Stimulated activated CD4-positive, alpha-beta T cell treated with anti-CD3 and anti-CD28 coated beads, Interleukin-2, amount 100 ng/mL, for 4 hours (primary cell): ENCODE measurements at regions not wholly inside any gene's neighbourhood (a gene's known extent, or its start where the extent isn't known, plus 50 kb on each side); places are given as distances from the start of the nearest gene placed in this dataset.
"Not testable (repeated sequence)": the region's sequence is repeated elsewhere in the genome, so short reads cannot be mapped to it uniquely, and the experiment has no call there.

Experiments
- DNase-seq: peaks from one replicate; pipeline ENCODE4 v3.0.0-alpha.2; 2020; ENCODE audit warnings: low read depth

DNA sequence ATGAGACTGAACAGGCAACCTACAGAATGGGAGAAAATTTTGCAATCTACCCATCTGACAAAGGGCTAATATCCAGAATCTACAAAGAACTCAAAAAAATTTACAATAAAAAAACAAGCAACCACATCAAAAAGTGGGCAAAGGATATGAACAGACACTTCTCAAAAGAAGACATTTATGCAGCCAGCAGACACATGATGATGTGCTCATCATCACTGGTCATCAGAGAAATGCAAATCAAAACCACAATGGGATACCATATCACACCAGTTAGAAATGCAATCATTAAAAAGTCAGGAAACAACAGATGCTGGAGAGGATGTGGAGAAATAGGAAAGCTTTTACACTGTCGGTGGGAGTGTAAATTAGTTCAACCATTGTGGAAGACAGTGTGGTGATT lies 51.7 kb upstream of the PAXBP1 start:
- DNase-seq: not testable (repeated sequence)

DNA sequence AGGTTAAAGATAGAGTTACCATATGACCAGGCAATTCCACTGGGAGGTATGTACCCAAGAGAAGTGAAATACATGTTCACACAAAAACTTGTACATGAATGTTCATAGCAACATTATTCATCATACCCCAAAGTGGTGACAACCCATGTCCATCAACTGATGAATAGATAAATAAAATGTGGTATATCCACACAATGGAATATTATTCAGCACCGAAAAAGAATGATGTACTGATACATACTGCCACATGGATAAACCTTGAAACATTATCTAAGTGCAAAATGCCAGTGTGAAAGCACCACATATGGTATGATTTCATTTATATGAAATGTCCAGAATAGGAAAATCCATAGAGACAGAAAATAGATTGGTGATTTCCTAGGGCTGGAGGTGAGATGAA lies 53.4 kb upstream of the PAXBP1 start:
- no peak for DNase-seq

DNA sequence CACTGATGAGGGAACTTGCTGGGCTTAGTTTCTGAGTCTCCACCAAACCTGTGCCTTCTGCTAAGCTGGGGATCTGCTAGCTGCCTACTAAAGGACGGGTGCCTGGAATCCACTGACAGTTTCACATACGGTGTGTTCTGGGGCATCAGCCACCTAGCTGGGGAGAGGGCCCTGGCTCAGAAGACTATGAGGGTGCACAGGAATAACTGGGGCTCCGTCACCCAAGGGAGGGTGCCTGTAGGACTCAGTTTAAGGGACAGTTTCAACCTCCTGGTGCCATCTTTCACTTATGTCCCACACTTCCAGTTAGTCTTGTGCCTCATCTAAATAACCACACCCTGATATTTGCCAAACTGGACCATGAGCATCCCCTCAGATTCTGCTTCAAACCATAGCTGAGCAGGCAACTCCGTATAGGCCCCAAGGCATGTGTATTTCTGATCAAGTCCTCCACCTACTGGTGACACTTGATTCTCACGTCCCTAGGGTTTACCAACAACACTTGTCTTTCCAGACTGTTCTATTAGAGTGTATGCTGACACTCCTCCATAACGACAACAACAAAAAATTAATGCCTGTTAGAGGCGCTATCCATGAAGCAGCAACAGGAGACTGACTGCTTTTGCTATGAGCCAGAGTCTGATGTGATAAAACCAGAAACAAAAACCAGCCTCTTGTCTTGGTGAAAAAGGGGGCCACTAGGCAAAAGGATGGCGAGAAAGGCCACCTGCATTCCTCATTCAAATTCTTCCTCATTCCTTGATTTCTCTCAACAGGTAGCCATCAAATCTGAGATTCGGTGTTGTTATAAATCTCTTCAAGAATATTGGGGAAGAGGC lies 55.0 kb upstream of the PAXBP1 start:
- peak; percentile 15 for DNase-seq

DNA sequence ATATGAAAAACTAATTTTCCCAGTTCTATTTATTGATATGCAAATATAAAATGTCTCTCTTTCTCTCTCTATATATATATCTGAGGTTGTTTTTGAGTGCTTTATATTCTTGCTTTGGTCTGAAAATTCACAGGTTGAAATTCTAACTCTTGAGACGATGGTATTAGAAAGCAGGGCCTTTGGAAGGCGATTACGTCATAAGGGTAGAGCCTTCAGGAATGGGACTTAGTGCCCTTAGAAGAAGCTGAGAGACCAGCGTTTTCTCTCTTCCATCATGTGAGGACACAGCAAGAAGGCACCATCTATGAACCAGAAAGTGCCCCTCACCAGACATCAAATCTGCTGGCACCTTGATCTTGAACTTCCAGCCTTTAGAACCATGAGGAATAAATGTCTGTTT lies 57.4 kb upstream of the PAXBP1 start:
- no peak for DNase-seq

DNA sequence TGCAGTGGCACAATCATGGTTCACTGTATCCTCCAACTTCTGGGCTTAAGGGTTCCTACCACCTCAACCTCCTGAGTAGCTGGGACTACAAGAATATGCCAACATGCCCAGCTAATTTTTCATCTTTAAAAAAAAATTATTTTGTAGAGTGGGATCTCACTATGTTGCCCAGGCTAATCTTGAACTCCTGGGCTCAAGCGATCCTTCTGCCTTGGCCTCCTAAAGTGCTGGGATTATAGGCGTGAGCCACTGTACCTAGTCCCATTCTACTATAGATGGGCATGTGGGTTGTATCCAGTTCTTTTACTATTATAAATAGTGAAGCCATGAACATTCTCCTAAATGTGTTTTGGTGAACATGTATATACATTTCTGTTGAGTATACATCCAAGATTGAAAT lies 57.9 kb upstream of the PAXBP1 start:
- DNase-seq: no peak

DNA sequence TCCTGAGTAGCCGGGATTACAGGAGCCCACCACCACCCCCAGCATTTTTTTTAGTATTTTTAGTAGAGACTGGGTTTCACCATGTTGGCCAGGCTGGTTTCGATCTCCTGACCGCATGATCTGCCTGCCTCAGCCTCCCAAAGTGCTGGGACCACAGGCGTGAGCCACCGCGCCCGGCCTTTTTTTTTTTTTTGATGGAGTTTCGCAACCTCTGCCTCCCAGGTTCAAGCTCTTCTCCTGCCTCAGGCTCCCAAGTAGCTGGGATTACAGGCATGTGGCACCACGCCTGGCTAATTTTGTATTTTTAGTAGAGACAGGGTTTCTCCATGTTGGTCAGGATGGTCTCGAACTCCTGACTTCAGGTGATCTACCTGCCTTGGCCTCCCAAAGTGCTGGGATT lies 60.2 kb upstream of the PAXBP1 start:
- DNase-seq: not testable (repeated sequence)

DNA sequence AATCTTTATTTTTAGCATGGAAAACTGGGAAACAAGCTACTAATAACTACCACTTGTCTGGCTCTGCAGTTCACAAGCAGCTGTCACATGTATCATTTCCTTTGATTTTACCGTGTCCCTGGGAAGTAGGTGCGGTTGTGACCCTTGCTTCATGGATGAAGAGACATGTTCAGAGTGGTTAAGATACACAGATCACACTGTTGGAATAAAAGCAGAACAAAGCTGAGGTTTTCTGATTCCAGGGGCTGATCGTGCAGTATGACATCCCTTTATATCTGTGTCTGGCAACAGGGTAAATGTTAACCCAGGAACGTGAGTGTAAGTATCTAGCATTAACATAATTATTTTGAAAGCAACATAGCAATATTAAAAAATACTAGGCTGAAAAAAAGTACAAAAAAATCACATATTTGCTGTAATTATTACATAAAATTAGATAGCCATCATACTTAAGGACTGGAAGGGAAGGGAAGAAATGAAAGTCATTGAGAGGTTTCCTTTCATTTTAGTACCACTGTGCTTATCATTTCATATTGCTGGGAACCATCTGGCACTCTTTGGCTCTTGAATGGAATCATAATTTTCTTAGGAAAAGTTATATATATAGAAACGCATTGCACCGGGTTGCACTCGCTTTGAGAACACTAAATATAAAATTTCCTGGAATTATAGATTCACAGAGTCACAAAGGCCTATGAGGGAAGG lies 62.8 kb upstream of the PAXBP1 start:
- DNase-seq: no peak

DNA sequence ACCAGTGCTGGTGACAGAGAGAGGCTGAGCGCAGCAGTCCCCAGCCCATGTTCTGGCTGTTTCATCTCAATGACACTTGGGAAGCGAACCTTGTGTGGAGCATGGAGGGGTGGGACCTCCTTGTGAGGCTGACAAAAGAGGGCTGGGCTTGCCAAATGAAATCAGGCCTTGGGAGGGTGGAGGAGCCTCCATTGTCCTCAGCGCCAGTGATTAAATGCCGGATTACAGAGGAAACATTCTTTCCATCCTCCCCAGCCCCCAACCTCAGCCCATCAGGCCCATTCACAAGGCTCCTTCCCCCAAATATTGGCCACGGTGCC lies 63.3 kb upstream of the PAXBP1 start:
- no peak for DNase-seq

DNA sequence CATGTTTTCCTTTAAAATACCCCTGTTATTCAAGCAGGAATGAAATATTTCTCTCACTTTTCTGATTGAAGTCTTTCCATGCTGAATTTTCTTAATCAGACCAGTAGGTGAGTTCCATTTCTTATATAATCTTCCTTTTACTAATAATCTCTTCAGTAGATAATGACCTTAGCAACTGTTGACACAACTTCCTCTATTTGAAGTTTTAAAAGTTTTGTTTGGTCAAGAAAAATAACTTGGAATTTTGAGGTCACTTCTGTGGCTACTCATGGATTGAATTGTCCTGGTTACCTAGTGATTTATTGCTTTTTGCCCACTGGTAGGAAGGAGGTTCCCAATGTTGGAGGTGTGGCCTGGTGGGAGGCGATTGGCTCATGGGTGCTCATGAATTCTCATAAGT lies 70.6 kb upstream of the PAXBP1 start:
- no peak for DNase-seq

DNA sequence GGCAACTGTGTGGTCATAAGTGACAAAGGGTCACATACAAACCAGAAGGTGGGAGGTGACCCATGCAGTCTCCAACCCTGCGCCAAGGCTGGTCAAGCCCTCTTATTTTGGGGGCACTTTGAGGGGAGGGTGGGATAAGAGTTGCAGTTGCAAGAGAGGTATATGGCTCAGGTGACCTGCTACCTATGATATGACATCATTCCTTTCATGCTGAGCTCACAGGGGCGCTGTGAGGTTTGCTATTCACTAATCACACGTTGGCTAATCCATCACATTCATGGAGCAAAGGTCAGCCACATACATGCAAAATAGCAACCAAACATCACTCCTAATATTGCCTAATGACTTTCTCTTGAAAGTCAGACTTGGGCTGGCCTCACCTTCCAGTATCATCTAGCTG lies 72.0 kb upstream of the PAXBP1 start:
- DNase-seq: no peak

DNA sequence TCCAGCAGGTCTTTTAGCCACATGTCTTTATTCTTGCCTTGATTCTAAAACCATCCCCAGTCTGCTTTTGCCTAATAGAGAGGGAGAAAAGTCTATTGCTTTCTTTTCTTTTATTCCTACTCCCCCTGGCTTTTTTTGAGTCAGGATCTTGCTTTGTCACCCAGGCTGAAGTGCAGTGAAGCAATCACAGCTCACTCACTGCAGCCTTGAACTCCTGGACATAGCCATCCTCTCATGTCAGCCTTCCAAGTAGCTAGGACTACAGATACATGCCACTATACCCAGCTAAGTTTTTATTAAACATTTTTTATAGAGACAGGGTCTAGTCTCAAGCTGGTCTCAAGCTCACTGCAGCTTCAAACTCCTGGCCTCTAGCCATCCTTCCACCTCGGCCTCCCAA lies 72.5 kb upstream of the PAXBP1 start:
- no peak for DNase-seq

DNA sequence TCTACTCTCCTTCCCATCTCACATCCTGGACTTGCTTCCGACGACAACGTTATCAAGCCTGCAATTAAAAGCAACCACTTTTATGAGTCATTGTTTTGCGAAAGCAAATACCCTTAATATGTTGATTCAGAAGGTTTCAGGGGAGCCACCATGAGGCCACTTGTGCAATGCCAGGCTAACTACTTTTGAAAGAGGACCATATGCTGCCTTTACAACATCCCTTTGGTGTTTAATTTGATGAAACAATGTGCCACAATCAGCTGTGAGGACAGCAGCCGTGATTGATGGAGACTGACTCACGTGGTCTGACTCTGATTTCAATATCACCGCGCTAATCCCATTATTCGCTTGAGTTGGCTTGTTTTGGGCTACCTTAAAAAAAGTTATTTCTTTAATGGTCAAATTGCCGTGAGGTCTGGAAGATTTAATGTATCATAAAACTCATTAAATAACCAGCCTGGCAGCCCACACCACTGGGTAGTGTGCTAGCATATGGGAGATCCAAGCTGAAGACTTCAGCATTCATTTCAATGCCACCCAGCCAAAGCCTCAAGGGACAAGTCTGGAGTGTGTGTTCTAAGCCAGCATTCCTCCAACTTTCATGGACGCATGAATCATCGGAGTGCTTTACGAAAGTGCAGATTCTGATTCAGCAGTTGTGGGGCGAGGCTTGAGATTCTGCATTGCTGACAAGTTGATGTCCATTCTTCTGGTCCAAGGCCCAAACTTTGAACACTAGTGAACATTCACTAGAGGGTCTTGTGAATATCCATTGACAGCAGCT lies 73.3 kb upstream of the PAXBP1 start:
- no peak for DNase-seq

DNA sequence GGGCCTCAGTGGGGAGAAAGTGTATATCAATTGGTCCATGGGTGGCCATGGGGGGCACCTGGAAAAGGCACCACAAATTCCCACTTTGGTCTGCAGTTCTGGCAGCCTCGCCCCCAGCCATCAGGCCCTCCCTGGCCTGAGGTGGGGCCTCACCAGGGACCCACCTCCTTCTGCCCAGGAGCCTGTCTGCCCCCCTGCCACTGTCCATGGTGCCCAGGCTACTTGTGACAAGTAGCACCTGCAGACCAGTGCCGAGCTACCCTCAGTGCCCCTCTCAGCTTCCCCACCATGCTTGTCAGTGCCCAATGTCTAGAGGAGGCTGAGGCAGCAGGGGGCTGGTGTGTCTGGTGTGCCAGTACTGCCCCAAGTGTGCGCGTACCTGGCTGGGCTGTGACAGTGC lies 87.1 kb upstream of the PAXBP1 start:
- DNase-seq: no peak

DNA sequence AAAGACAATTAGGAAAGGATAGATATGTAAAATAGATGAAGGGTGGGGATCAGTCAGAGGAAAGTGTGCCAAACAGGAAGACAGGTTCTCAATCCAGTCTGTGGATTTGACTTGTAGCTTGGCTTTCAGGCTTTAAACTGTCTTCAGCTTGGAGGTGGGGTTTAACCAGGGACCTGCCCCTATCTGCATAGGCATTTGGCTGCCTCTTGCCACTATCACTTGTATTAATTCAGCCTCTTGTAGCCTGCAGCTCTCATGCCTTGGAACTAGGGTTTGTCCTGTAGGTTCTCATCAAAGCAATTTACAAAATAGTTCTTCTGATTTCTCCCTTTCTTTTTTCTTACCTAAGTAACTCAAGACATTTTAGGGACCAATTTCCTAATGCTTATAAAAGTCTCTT lies 88.8 kb upstream of the PAXBP1 start:
- no peak for DNase-seq

DNA sequence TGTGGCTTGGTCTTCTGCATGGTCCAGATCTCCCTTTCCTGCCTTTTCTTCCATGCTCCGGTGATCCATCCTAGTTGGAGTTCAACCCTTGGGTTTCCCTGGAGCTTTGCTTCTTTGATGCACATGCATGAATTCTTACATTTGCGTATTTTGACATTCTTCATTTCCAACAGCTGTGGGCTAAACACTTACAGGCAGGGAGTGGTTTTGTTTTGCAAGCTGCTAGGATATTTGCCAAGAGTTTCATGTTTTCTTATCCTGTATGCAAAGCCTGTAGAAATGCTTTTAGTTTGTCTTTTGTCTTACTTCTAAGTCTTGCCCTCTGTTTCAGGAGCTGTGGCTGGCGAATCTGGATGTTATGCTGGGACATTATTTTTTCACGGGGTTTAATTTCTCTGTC lies 90.3 kb upstream of the PAXBP1 start:
- no peak for DNase-seq

DNA sequence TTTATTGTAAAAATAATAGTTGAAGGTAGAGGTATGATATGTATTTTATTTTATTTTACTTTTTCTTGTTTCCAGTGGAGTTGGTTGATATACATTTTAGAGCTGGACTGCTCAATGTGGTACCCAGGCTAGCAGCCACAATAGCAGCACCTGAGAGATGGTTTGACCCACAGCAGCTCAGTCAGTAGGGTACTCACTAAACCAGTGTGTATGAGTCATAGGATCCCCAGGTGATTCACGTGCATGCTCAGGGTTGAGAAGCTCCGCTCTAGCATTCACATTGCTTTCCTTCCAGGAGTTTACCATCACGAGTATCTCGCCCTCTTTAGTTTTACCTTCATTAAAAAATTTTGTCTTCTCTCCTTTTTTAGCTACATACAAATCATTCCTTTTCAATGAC lies 96.0 kb upstream of the PAXBP1 start:
- DNase-seq: no peak

DNA sequence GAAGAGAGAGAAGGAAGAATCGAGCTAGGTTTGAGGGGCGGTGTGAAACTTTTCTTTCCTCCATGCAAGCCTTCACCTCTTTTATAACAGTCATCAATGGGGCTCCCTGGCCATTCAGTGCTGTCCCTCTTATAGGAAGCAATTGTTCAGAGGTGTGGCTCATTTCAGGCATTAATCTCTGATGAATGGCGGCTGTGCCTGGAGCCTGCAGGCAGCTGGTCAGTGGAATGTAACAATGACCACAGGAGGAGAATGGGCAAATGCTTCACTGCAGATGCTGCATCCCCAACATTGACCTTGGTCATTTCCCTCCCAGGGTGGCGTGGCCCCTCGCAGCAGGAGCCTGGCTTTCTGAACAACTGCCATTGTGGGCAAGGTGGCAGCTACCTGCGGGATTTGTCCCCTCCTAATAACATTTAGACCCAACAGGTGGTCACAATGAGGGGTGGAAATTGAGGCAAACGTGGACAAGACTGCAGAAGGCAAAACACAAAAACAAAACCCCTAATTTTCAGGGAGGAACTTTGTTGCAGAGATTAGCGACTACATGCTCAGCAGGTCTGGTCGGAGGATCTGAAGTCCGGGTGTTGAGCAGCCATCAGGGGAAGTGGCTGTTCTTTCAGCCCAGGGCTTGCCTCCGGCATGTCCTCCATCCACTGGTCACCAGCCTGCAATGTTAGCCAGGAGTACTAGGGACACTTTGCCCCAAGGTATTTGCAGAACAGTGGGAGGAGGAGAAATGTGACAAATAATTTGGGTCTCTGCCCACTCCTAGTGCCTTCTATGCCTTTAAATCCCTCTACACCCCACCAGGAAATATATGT lies 97.3 kb upstream of the PAXBP1 start:
- DNase-seq: no peak

DNA sequence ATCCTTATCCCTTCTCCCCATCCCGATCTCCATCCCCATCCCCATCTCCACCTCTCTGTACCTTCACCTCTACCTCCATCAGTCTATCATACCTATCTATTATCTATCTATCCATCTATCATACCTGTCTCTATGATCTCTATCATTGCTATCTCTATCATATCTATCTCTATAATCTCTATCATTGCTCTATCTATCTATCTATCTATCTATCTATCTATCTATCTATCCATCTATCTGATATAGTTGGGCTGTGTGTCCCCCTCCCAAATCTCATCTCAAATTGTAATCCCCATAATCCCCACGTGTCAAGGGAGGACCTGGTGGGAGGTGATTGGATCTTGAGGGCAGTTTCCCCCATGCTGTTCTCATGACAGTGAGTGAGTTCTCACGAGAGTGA lies 97.9 kb upstream of the PAXBP1 start:
- no peak for DNase-seq

DNA sequence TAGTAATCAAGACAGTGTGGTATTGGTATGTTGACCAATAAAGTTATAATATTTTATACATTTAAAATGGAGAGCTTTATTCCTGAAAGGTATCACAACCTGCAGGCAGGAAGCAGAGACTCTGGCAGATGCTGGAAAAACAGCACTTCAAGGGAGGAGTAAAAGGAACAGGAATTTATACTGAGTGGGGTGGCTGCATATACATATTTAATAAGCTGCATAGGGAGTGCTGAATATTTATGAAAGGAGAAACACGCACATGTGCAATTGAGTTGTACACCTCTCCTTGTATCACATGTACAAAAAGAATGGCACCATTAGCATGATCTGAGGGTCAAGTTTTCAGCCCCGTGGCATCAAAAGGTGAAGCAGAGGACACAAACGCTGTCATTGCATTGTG lies 104.9 kb upstream of the PAXBP1 start:
- no peak for DNase-seq

DNA sequence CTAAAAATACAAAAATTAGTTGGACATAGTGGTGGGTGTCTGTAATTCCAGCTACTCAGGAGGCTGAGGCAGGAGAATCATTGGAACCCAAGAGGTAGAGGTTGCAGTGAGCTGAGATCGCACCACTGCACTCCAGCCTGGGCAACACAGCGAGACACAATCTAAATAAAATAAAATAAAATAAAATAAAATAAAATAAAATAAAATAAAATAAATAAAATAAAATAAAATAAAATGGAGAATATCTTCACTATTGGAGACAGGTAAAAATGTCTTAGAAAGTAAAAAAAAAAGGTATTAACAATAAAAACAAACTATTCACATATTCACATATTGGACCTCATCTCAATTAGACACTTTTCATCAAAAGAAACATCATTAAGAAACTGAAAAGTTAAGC lies 106.3 kb upstream of the PAXBP1 start:
- DNase-seq: not testable (repeated sequence)

DNA sequence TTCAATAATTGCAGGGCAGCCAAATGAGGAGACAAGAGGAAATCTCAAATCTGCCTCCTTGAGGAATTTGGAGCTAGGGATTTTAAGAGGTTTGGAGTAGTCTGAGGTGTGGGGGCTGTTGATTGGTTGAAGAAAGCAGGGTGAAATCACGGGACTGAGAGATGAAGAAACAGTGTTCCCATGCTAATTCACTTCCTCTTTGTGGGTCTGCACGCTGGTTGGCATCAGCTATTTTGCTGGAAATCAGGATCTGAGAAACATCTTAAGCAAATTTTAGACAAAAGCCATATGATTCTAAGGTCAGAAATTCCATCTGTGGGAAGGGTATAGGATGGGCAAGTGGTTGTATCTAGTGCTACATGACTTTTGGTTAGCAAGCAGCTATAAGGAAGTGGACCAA lies 107.1 kb upstream of the PAXBP1 start:
- no peak for DNase-seq

DNA sequence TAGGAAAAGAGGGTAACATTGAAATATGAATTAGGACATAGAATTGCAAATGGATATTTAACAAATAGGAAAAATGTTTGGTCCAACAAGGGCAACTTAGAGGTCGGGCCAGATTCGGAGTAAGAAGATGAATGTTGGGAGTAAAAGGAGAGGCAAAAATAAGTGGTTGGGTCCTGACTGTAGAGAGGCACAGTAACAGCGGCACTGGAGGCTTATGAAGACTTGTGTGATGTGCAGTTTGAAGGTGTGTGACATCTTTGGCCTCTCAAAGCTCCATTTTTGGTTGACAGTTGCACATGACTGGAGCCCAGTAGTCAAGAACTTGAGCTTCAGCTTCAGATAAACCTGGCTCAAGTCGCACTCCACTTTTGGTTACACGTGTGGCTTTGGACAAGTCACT lies 109.9 kb upstream of the PAXBP1 start:
- no peak for DNase-seq
